ENCODE measurements at regions not wholly inside any gene's neighbourhood (a gene's known extent, or its start where the extent isn't known, plus 50 kb on each side); places are given as distances from the start of the nearest gene placed in this dataset.

DNA sequence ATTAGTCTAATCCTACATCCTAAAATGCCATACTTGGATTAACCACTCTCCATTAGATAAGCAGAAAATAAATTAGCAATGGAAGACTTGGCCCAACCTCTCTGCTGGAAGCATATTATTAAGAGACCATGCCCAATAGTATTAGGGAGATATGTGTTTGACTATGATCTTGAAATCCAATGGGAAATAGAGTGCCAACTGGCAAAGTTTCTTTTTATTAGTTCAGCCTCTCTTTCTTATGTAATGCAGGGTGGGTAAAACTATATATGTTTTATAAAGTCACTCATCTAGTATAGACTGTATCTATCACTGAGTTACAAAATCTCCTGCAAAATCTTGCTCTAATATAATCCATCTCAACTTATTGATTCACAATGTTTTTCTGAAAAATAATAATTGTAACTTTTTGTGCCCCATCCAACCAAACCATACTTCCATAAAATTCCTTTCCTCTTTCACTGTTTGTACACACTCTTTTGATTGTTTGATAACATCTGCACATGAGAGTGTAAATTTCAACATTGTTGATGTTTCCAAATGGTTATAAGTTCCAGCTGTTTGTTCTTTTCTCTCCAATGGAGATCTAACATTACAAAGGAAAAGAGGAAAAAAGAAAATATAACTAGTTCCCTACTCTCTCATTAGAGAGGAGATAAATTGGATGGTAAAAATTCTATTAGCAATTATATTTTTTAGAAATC, 408.1 kb upstream of the ADGRL2 start:
- Histone ChIP-seq H3K27ac (no peak overlapping the region), H3K4me1 (no peaks in the 10 kb centered on the region), H3K9me3 (no peaks in the 10 kb centered on the region), H3K27me3 (no peaks in the 10 kb centered on the region), H3K36me3 (no peaks in the 10 kb centered on the region), H3K4me3 (no peak overlapping the region)
- intact Hi-C loops (cut with DNase I), result no loop called here
- DNase-seq (no peak), ATAC-seq (no peak)
- TF ChIP-seq CTCF (IDR thresholded peaks at IDR 0.05), result no peak

DNA sequence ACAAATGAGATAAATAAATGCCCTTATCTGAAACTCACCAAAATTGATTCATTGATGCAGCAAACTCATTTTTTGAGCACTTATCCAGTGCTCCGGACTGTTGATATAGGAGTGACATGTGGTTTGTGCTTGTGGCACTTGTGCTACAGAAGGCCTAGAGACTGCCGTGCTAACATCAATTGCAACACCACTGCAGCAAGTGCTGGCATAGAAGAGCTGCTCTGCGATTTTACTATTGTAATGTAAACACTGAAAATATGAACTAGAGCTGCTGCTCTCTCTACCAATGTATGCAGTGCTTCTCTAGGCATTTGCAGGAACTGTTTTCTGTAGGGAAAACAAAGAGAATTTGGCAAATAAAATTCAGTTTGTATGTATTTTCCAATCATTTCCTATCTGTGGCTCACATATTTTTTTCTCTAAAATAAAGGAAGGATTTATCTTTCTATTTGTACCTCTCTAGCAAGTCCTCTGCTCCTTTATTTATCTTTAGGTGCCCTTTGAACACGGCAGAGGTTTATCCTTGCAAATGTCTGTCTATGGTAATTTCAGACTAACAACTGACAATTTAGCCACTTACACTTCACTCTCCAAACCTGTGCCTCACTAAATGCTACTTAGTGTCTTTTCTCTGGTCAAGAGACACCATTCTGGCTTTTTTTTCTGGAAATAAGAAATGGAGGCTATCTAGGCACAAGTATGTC, 409.5 kb upstream of the ADGRL2 start:
- H3K36me3 ChIP-seq, result no peaks in the 10 kb centered on the region
- intact Hi-C loops (cut with DNase I), result no loop called here
- no peak for TF ChIP-seq CTCF (IDR thresholded peaks at IDR 0.05)
- no peak overlapping the region for H3K27ac ChIP-seq
- H3K9me3 ChIP-seq, result no peaks in the 10 kb centered on the region
- DNase-seq, result no peak
- no peaks in the 10 kb centered on the region for H3K27me3 ChIP-seq
- H3K4me3 ChIP-seq, result no peak overlapping the region
- peak; percentile 83 for ATAC-seq
- no peaks in the 10 kb centered on the region for H3K4me1 ChIP-seq

DNA sequence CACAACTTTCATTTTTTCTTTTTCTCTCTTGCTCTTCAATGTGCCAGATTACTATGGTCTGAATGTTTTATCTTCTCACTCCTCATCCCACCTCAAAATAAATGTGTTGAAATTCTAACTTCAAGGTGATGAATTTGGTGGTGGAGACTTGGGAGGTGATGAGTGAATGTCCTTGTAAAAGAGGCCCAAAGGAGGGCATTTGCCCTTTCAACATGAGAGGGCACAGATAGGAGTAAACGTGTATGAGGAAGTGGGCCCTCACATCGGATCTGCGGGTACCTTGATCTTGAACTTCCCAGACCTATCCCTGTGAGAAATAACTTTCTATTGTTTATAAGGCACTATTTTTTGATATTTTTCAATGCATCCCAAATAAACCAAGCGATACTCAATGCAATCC, 412.3 kb upstream of the ADGRL2 start:
- Histone ChIP-seq H3K9me3 (no peaks in the 10 kb centered on the region), H3K4me1 (no peaks in the 10 kb centered on the region), H3K36me3 (no peaks in the 10 kb centered on the region), H3K4me3 (no peak overlapping the region), H3K27ac (no peak overlapping the region), H3K27me3 (no peaks in the 10 kb centered on the region)
- intact Hi-C loops (cut with DNase I), result no loop called here
- no peak for TF ChIP-seq CTCF (IDR thresholded peaks at IDR 0.05)
- DNase-seq, result no peak
- ATAC-seq, result no peak

DNA sequence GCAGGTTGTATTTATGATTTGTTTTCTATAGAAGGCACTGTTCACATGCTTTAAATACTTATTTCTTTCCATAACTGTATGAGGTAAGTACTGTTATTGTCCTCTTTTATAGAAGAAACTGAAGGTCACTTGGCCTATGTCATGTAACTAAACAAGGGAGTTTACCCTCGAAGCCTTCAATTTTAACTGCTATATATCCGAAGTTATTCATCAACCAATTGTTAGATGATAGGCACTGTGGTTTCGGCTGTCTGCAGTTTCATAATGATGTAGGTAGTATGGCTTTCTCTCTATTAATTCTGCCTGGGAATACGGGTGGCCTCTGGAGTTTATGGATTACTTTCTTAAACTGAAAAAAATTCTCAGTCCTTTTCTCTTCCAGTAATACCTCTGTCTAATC, 413.3 kb upstream of the ADGRL2 start:
- H3K9me3 ChIP-seq, result no peaks in the 10 kb centered on the region
- no peaks in the 10 kb centered on the region for H3K4me1 ChIP-seq
- ATAC-seq, result no peak
- intact Hi-C loops (cut with DNase I), result no loop called here
- no peaks in the 10 kb centered on the region for H3K36me3 ChIP-seq
- no peak for DNase-seq
- no peak for TF ChIP-seq CTCF (IDR thresholded peaks at IDR 0.05)
- H3K4me3 ChIP-seq, result no peak overlapping the region
- H3K27ac ChIP-seq, result no peak overlapping the region
- H3K27me3 ChIP-seq, result no peaks in the 10 kb centered on the region

DNA sequence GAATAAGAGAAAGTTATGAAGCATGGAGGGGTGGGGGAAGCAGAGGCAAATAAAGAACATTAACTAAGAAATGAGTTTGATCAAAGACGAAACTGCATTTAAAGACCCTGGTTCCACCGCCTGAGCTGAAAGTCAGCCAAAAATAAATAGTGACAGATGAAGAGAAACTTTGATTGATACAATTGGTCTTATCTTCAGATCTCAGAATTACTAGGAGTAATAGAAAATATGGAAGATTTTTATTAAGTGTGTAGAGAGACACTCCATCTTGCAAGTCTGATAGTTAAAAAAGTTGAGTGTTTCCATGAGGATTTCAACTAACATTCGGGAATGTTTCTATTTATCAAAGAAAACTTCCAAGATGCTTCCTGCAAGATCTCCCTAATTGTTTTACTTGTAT, 418.2 kb upstream of the ADGRL2 start:
- intact Hi-C loops (cut with DNase I), result no loop called here
- Histone ChIP-seq H3K27ac (no peak overlapping the region), H3K4me1 (no peaks in the 10 kb centered on the region), H3K9me3 (no peaks in the 10 kb centered on the region), H3K27me3 (no peaks in the 10 kb centered on the region), H3K4me3 (no peak overlapping the region), H3K36me3 (no peaks in the 10 kb centered on the region)
- no peak for TF ChIP-seq CTCF (IDR thresholded peaks at IDR 0.05)
- ATAC-seq, result no peak
- DNase-seq, result no peak
